GM21367 (cell line): ENCODE measurements at regions not wholly inside any gene's neighbourhood (a gene's known extent, or its start where the extent isn't known, plus 50 kb on each side); places are given as distances from the start of the nearest gene placed in this dataset.
"Not testable (repeated sequence)": the region's sequence is repeated elsewhere in the genome, so short reads cannot be mapped to it uniquely, and the experiment has no call there.

Experiments
- ATAC-seq: cut with Tn5 transposase; IDR thresholded peaks from one replicate; pipeline ENCODE4 v1.9.1; 2021; ENCODE audit not compliant: unreplicated experiment

DNA sequence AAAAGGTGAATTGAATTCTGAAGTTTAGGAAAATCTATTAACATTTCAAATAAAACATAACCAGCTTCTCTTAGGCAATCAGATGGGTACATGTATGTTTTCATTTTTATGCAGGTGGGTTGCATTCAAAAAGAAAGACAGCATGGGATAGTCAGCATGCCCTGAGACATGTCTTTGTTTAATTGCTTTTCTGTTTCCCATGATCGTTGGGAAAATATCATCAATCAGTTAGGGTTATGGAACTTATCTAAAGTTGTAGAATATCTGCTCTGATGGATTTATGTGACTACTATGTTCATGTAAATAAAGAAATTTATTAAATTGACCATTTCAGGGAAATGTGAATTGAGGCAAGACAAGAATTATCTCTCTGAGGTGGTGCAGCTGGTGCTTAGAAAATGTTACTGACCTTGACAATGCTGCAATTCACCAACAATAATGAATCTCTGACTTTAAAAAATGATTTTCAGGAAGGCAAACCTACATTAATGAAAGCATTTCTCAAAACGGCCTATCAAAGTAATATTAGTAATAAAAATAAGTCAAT, 112.7 kb downstream of the RFPL4B start:
- no peak for ATAC-seq

DNA sequence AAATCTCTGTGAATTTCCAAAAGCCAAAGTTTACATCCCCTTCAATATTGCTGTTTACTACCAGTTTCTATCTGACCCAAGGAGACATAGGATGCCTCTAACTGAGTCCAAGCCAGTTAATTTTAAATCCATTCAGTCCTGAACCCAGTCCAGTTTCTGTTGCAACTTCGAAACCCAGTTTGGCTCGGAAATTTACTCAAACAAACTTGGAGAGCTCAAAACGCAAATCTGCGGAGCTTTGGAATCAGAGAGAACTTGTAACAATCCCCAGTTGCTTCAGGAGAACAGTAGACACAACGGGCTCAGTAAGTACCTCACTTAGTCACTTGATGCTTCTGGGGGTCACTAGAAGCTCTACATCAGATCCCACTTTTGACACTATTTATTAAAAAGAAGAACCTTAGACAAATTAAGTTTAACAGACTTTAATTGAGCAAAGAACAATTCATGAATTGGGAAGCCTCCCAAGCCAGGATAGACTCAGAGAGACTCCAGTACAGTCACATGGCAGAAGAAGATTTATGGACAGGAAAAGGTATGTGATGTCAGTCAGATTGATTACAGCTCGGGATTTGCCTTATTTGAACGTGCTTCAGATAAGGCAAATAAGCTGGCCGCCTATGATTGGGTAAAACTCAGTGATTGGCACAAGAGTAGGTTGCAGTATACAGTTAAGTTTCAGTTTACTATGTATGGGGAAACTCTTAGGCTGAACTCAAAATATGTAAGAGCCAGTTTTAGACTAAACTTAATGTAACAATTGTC, 118.0 kb downstream of the RFPL4B start:
- no peak for ATAC-seq

DNA sequence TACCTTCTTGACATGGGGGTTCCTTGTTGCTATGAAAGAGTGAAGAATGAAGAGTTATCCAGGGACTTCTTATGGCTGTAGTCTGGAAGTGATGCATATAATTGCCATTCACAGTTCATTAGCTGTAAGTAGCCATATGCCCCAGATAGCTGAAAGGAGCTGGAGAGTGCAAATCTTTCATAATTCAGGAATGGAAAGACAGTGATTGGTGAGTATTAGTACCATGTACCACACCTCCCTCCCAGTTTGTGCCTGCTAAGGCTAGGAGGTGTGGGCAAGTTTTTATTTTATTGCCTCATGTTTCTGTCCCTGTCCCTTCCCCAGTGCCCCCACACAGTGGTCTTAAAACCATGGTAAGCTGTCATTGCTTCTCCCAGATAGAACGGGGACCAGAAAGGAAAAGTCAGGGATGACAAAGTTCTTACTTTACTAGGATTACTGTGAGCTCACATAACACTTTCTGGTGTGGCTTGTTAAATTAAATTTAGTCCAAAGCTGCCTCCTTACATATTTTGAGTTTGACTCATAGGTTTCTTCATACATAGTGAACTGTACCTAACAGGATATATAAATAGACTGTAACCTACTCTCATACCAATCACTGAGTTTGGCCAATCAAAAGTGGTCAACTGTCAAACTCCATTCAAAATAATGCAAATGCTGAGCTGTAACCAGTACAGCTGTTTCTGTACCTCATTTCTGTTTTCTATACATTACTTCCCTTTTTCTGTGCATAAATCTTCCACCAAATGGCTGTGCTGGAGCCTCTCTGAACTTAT, 119.4 kb downstream of the RFPL4B start:
- ATAC-seq: peak; percentile 81

- ATAC-seq: no peak
Measured at GRCh38 chr6:112468359-112468758, 121.2 kb downstream of the RFPL4B start.

DNA sequence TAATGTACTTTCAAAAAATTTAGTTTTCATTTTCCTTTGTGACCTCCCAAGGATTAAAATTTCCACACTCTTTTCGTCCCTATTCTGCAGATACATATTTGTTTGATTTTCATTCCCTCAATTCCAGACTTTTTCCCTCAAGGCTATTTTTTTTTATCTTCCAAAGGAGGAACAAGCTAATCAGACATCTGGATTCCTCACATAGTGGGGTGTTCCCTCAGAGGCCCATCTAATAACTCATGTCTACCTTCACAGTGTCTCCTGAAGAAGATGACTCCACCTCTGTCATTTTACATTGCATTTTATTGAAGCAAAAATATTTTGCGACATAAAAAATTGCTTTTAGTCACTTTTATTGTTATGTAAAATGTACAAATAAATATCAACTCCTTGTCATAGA, 122.2 kb downstream of the RFPL4B start:
- no peak for ATAC-seq

DNA sequence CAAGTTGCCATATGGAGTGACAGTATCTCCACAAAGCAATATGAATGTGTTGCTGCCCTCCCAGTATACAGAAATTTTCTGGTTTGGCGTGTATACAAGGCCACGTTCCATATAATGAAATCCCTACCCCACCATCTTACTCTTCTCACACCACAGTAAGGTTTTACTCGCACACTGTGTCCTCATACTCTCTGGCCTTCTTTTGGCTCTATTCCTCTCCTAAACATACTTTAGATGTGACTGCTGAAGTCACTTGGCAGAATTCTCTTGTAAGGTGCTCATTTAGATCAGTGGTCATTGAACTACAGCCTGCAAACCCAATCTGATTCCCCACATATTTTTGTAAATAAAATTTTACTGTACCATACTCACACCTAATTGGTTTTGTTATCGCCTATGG, 123.2 kb downstream of the RFPL4B start:
- no peak for ATAC-seq

GRCh38 chr6:112470950-112471349, 123.8 kb downstream of the RFPL4B start:
- ATAC-seq: no peak

- ATAC-seq: no peak
Measured at GRCh38 chr6:112475083-112475482, 128.0 kb downstream of the RFPL4B start.

GRCh38 chr6:112477125-112477524, 130.0 kb downstream of the RFPL4B start:
- ATAC-seq: no peak

- no peak for ATAC-seq
Measured at GRCh38 chr6:112478036-112478435, 130.9 kb downstream of the RFPL4B start.

- not testable (repeated sequence) for ATAC-seq
Measured at GRCh38 chr6:112479975-112480374, 132.8 kb downstream of the RFPL4B start.

DNA sequence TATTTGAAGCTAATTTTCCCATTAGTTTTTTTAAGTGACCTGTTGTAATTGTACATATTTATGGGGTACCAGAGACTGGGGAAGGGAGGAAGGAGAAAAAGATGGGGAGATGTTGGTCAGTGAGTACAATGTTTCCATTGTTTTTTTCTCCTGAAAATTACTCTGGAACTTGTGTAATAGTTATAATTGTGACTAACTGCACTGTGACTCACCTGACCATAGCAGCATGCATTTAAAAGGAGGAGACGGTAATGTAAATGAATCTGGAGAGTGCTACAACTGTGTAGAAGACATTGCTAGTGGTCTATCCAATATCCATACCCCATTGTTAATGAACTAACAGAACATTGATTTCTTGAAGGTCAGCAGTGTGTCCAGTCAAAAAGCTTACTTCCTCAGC, 133.4 kb downstream of the RFPL4B start:
- no peak for ATAC-seq

- no peak for ATAC-seq
Measured at GRCh38 chr6:112481211-112481610, 134.1 kb downstream of the RFPL4B start.

GRCh38 chr6:112482373-112482772, 135.2 kb downstream of the RFPL4B start:
- ATAC-seq: no peak

- ATAC-seq: no peak
Measured at GRCh38 chr6:112485120-112485826, 138.1 kb downstream of the RFPL4B start.

GRCh38 chr6:112485827-112486212, 138.7 kb downstream of the RFPL4B start:
- ATAC-seq: no peak

DNA sequence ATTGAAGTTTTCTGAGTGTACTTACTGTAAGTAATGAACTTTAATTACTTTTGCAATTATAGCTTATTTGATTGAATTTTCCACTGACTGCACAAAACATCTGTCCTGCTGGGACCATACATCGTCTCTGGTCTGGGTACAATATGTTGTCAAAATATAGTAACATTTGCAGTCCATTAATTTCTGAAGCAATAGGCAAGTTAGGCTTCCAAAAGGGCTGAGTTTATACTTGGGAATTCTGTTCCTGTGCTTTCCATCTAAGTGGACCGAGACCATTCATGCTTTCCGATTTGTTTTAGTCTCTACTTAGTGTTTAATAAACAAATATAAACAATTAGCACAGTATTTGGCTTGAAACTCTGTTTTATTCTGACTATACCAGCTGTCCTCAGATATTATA, 139.3 kb downstream of the RFPL4B start:
- no peak for ATAC-seq

DNA sequence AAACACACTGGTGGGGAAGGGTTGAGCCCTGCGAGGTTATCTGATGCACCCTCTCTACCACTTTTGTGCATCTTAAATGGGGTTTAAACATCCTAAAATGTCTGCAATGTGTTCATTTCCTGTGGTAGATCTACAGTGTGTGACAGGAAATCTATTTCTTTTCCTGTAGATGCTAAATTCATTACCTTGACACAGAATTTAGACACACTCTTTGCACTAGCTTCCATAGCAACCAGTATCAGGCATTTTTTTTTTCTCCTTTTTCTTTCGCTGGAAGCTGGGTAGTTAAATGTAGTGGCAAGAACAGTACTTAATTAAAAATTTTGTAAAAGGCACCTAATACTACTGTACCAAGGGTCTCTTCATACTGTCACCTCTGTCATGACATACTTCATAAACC, 141.1 kb downstream of the RFPL4B start:
- ATAC-seq: no peak

DNA sequence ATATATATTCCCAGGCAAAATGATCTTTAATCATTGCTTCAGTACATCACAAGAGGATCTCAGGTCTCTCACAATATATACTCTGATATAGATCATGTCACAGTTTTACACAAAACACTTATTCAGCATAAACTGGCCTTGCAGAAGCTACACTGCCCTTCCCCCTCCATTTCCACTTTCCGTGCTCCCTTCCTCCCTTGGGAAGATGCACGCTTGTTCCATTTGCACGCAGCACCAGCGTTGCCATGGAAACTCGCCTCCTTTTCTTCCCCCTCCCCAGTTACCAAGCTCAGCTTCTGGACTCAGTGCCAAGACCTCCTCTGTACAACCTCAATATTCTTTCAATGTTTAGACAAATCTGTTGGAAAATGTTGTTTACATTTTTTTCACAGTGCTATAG, 154.6 kb downstream of the RFPL4B start:
- no peak for ATAC-seq

GRCh38 chr6:112502351-112503090, 155.4 kb downstream of the RFPL4B start:
- no peak for ATAC-seq

DNA sequence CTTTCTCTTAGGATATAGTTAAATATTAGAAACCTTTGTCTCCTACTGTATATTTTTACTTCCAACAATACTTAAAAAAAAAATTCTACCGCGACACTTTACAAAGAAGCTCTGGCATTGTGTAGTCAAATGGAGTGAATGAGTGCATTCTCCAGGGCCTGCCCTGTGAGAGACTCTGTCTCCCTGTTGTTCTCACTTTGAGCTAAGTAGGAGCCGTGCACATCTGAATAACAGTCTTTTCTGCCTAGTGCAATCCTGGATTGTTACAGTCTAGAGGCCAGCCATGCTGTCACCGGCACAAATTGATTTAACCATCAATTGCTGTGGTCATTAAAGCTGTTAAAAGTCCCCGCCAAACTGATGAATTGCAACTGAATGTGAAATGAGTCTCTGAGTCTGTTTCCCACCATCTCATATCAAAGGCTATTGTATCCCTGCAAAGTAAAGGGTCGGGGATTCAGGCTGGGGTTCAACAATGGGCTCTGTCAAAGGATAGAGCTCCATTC, 156.0 kb downstream of the RFPL4B start:
- no peak for ATAC-seq
